HEK293 (cell line): ENCODE measurements at regions not wholly inside any gene's neighbourhood (a gene's known extent, or its start where the extent isn't known, plus 50 kb on each side); places are given as distances from the start of the nearest gene placed in this dataset.

Source experiments
- KLF7 ChIP-seq: fragments of 450-650 bp; formaldehyde crosslinking; IDR thresholded peaks from 2 replicates; pipeline ENCODE4 v1.5.1; 2016; ENCODE audit warnings: missing biosample characterization, missing genetic modification characterization, borderline replicate concordance
- OSR2 ChIP-seq: fragments of 450-650 bp; formaldehyde crosslinking; IDR thresholded peaks from 2 replicates; pipeline ENCODE4 v1.5.1; 2016; ENCODE audit warnings: missing biosample characterization, missing genetic modification characterization
- PRDM1 ChIP-seq: fragments of 450-650 bp; formaldehyde crosslinking; IDR thresholded peaks from 2 replicates; pipeline ENCODE4; 2016; ENCODE audit warnings: missing biosample characterization, missing genetic modification characterization
- TRIM28 ChIP-seq: IDR thresholded peaks from 2 replicates; pipeline ENCODE4 v1.6.1; 2011; ENCODE audit warnings: low read length, control low read depth, borderline replicate concordance
- ZFP41 ChIP-seq: fragments of 450-650 bp; formaldehyde crosslinking; IDR thresholded peaks from 2 replicates; pipeline ENCODE4 v1.5.1; 2016; ENCODE audit warnings: missing biosample characterization, missing genetic modification characterization, borderline replicate concordance
- ZNF174 ChIP-seq: fragments of 450-650 bp; formaldehyde crosslinking; IDR thresholded peaks from 2 replicates; pipeline ENCODE4 v1.5.0; 2017; ENCODE audit warnings: missing biosample characterization, mild to moderate bottlenecking, missing genetic modification characterization
- ZNF18 ChIP-seq: fragments of 450-650 bp; formaldehyde crosslinking; IDR thresholded peaks from 2 replicates; pipeline ENCODE4 v1.5.1; 2016; ENCODE audit warnings: missing biosample characterization, missing genetic modification characterization
- ZNF274 ChIP-seq, 2 experiments: fragments of 200-500 bp in 1 of 2; fragments of 450-650 bp in 1 of 2; sonication (Bioruptor generic) in 1 of 2; formaldehyde crosslinking in 1 of 2; IDR thresholded peaks; 2 replicates each; pipeline versions ENCODE4 v1.5.1 to v1.6.1; 2014 to 2016; ENCODE audit warnings: borderline replicate concordance in 1 of 2, inconsistent platforms in 1 of 2, low read length in 1 of 2, missing biosample characterization in 1 of 2, missing genetic modification characterization in 1 of 2
- ZNF341 ChIP-seq: fragments of 450-650 bp; formaldehyde crosslinking; IDR thresholded peaks from 2 replicates; pipeline ENCODE4; 2016; ENCODE audit warnings: low read depth, missing biosample characterization, missing genetic modification characterization
- ZNF701 ChIP-seq: fragments of 450-650 bp; formaldehyde crosslinking; IDR thresholded peaks from 2 replicates; pipeline ENCODE4 v1.5.1; 2016; ENCODE audit warnings: missing biosample characterization, missing genetic modification characterization
- TF ChIP-seq, protein P1 (sequence below): fragments of 450-650 bp; formaldehyde crosslinking; IDR thresholded peaks from 2 replicates; pipeline ENCODE4 v1.5.1; 2016; ENCODE audit warnings: missing biosample characterization, missing genetic modification characterization
- TF ChIP-seq, protein P2 (sequence below): fragments of 450-650 bp; formaldehyde crosslinking; IDR thresholded peaks from 2 replicates; pipeline ENCODE4 v1.5.1; 2016; ENCODE audit warnings: missing biosample characterization, missing genetic modification characterization, borderline replicate concordance
- TF ChIP-seq, protein P3 (sequence below): fragments of 450-650 bp; formaldehyde crosslinking; IDR thresholded peaks from 2 replicates; pipeline ENCODE4 v1.5.1; 2016; ENCODE audit warnings: missing biosample characterization, missing genetic modification characterization, borderline replicate concordance

DNA sequence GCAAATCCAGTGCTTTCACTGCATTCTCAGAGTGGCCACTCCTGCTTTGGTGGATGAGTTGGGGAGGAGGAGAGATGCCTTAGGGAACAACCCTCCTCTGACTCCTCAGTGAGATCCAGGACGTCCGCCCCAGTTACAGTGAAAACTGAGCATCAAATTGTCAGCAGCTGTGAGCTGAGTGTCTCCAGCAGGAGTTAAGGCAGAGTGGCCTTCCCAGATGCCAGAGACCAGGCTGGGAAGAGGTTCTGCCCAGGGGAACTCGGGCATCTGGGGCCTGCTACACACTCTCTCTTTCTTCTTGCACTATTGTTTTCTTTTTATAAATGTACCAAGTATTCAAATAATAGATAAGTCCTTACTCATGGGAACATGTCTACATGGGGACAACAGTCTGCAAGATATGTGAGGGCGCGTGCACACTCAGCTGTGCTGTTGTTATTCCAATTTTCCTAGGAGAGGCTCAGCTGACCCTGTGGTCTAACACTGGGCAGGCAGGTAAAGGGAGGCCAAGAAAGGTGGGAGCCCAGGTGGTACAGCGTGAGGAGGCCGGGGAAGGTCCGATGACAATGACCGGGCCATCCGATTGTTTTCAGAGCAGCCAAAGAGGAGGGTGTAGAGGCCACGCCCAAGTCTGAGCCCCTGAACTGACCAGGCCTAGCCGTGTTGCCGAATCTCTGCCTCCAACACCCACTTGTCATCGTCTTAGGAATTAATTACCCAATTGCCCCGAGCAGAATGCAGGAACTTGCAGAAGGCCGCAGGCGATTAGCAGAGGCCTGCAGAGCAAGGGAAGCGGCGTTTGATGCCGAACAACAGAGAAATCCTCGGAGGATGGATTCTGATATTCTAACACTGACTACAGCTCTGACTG lies 166.9 kb downstream of the ANAPC1 start:
- TF ChIP-seq PRDM1 (tag by site-specific recombination) (no peak), ZNF18 (tag by site-specific recombination) (no peak), ZNF341 (no peak), OSR2 (tag by site-specific recombination) (no peak), ZFP41 (tag by site-specific recombination) (no peak), ZNF274 (IDR thresholded peaks at IDR 0.05; ENCODE audit: low read length) (no peak), ZNF274 (tag by site-specific recombination; IDR thresholded peaks at IDR 0.05; ENCODE audit: borderline replicate concordance) (no peak), ZNF174 (tag by site-specific recombination) (no peak), KLF7 (tag by site-specific recombination) (no peak), ZNF701 (tag by site-specific recombination) (no peak), TRIM28 (no peak)
- TF ChIP-seq, protein P1, sequence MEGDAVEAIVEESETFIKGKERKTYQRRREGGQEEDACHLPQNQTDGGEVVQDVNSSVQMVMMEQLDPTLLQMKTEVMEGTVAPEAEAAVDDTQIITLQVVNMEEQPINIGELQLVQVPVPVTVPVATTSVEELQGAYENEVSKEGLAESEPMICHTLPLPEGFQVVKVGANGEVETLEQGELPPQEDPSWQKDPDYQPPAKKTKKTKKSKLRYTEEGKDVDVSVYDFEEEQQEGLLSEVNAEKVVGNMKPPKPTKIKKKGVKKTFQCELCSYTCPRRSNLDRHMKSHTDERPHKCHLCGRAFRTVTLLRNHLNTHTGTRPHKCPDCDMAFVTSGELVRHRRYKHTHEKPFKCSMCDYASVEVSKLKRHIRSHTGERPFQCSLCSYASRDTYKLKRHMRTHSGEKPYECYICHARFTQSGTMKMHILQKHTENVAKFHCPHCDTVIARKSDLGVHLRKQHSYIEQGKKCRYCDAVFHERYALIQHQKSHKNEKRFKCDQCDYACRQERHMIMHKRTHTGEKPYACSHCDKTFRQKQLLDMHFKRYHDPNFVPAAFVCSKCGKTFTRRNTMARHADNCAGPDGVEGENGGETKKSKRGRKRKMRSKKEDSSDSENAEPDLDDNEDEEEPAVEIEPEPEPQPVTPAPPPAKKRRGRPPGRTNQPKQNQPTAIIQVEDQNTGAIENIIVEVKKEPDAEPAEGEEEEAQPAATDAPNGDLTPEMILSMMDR (tag by site-specific recombination): no peak
- TF ChIP-seq, protein P2, sequence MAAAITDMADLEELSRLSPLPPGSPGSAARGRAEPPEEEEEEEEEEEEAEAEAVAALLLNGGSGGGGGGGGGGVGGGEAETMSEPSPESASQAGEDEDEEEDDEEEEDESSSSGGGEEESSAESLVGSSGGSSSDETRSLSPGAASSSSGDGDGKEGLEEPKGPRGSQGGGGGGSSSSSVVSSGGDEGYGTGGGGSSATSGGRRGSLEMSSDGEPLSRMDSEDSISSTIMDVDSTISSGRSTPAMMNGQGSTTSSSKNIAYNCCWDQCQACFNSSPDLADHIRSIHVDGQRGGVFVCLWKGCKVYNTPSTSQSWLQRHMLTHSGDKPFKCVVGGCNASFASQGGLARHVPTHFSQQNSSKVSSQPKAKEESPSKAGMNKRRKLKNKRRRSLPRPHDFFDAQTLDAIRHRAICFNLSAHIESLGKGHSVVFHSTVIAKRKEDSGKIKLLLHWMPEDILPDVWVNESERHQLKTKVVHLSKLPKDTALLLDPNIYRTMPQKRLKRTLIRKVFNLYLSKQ (tag by site-specific recombination): no peak
- TF ChIP-seq, protein P3, sequence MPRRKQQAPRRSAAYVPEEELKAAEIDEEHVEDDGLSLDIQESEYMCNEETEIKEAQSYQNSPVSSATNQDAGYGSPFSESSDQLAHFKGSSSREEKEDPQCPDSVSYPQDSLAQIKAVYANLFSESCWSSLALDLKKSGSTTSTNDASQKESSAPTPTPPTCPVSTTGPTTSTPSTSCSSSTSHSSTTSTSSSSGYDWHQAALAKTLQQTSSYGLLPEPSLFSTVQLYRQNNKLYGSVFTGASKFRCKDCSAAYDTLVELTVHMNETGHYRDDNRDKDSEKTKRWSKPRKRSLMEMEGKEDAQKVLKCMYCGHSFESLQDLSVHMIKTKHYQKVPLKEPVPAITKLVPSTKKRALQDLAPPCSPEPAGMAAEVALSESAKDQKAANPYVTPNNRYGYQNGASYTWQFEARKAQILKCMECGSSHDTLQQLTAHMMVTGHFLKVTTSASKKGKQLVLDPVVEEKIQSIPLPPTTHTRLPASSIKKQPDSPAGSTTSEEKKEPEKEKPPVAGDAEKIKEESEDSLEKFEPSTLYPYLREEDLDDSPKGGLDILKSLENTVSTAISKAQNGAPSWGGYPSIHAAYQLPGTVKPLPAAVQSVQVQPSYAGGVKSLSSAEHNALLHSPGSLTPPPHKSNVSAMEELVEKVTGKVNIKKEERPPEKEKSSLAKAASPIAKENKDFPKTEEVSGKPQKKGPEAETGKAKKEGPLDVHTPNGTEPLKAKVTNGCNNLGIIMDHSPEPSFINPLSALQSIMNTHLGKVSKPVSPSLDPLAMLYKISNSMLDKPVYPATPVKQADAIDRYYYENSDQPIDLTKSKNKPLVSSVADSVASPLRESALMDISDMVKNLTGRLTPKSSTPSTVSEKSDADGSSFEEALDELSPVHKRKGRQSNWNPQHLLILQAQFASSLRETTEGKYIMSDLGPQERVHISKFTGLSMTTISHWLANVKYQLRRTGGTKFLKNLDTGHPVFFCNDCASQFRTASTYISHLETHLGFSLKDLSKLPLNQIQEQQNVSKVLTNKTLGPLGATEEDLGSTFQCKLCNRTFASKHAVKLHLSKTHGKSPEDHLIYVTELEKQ (tag by site-specific recombination): no peak
